Ascending aorta (tissue), 2 donors: ENCODE measurements at regions not wholly inside any gene's neighbourhood (a gene's known extent, or its start where the extent isn't known, plus 50 kb on each side); places are given as distances from the start of the nearest gene placed in this dataset.

ENCODE experiments used
- DNase-seq, 2 donors: peaks; one replicate each; pipeline ENCODE4 v3.0.0-alpha.2; 2019; ENCODE audit warnings: low spot score in 2 of 2
- H3K27ac ChIP-seq, 2 donors: fragments of 200-600 bp; sonication (generic); one replicate each; pipeline ENCODE4 v1.5.1; 2016 to 2017; ENCODE audit warnings: mild to moderate bottlenecking in 1 of 2
- H3K27me3 ChIP-seq: fragments of 200-600 bp; sonication (generic); one replicate; pipeline ENCODE4 v1.5.1; 2017
- H3K36me3 ChIP-seq, 2 donors: fragments of 200-600 bp; sonication (generic); one replicate each; pipeline ENCODE4 v1.5.1; 2016
- H3K4me1 ChIP-seq, 2 donors: fragments of 200-600 bp; sonication (generic); one replicate each; pipeline ENCODE4 v1.5.1; 2016 to 2017; ENCODE audit warnings: mild to moderate bottlenecking in 1 of 2
- H3K4me3 ChIP-seq, 2 donors: fragments of 200-600 bp; sonication (generic); one replicate each; pipeline ENCODE4 v1.5.1; 2016 to 2017; ENCODE audit warnings: mild to moderate bottlenecking in 1 of 2
- H3K9me3 ChIP-seq, 2 donors: fragments of 200-600 bp; sonication (generic); one replicate each; pipeline ENCODE4 v1.5.1; 2016
- CTCF ChIP-seq, 3 experiments: fragments of 200-600 bp in 2 of 3; fragments of 450-650 bp in 1 of 3; sonication (generic) in 2 of 3; IDR thresholded peaks; one replicate each; pipeline ENCODE4 v1.5.1; 2016 to 2019; ENCODE audit warnings: antibody characterized with exemption in 3 of 3, mild to moderate bottlenecking in 1 of 3, moderate library complexity in 1 of 3
- intact Hi-C: fragments of 100-400 bp; cut with DNase I; formaldehyde crosslinking; loops from one replicate; pipeline ENCODE4 v1.15.1; 2023

- H3K27ac ChIP-seq = no peak overlapping the region
- H3K9me3 ChIP-seq = no peaks in the 10 kb centered on the region
- H3K4me3 ChIP-seq = peak overlapping the region in 1 of 2 donors; percentile 37
- intact Hi-C loops = no loop called here
- no peaks in the 10 kb centered on the region for H3K4me1 ChIP-seq
- no peaks in the 10 kb centered on the region for H3K36me3 ChIP-seq
- no peaks in the 10 kb centered on the region for H3K27me3 ChIP-seq
- no peak for TF ChIP-seq CTCF (IDR thresholded peaks at IDR 0.05)
- no peak for DNase-seq
These were observed 313.8 kb upstream of the SPRY2 start for GRCh38 chr13:80654638-80655249.

- Histone ChIP-seq H3K36me3 (no peaks in the 10 kb centered on the region), H3K27ac (no peak overlapping the region), H3K4me3 (no peak overlapping the region), H3K27me3 (no peaks in the 10 kb centered on the region), H3K4me1 (no peaks in the 10 kb centered on the region), H3K9me3 (peaks cover 0 to 5% of the 10 kb centered on the region in 2 donors)
- intact Hi-C loops = no loop called here
- no peak for TF ChIP-seq CTCF (IDR thresholded peaks at IDR 0.05)
- DNase-seq = no peak
These were observed 308.3 kb upstream of the SPRY2 start for GRCh38 chr13:80649274-80649673.

- no peaks in the 10 kb centered on the region for H3K9me3 ChIP-seq
- intact Hi-C loops = no loop called here
- no peak overlapping the region for H3K4me3 ChIP-seq
- no peaks in the 10 kb centered on the region for H3K27me3 ChIP-seq
- no peak overlapping the region for H3K27ac ChIP-seq
- H3K4me1 ChIP-seq = no peaks in the 10 kb centered on the region
- no peak for TF ChIP-seq CTCF (IDR thresholded peaks at IDR 0.05)
- DNase-seq = no peak
- no peaks in the 10 kb centered on the region for H3K36me3 ChIP-seq
These were observed 301.7 kb upstream of the SPRY2 start for GRCh38 chr13:80642641-80643040.

- H3K4me3 ChIP-seq = no peak overlapping the region
- no peaks in the 10 kb centered on the region for H3K27me3 ChIP-seq
- no peak overlapping the region for H3K27ac ChIP-seq
- intact Hi-C loops = loop anchor here (5.0 kb wide), 2 partner anchors 161 to 291 kb away; partner anchors contain the start of gene SPRY2
- DNase-seq = no peak
- H3K4me1 ChIP-seq = no peaks in the 10 kb centered on the region
- no peak for TF ChIP-seq CTCF (IDR thresholded peaks at IDR 0.05)
- no peaks in the 10 kb centered on the region for H3K9me3 ChIP-seq
- no peaks in the 10 kb centered on the region for H3K36me3 ChIP-seq
These were observed 292.3 kb upstream of the SPRY2 start for GRCh38 chr13:80633251-80633650.

- Histone ChIP-seq H3K36me3 (no peaks in the 10 kb centered on the region), H3K27me3 (no peaks in the 10 kb centered on the region), H3K9me3 (no peaks in the 10 kb centered on the region), H3K4me1 (no peaks in the 10 kb centered on the region), H3K27ac (no peak overlapping the region), H3K4me3 (no peak overlapping the region)
- no peak for TF ChIP-seq CTCF (IDR thresholded peaks at IDR 0.05)
- intact Hi-C loops = loop anchor here (5.0 kb wide), 2 partner anchors 158 to 288 kb away; partner anchors contain the start of gene SPRY2
- DNase-seq = no peak
These were observed 289.8 kb upstream of the SPRY2 start for GRCh38 chr13:80630685-80631121.
